ENCODE measurements at regions not wholly inside any gene's neighbourhood (a gene's known extent, or its start where the extent isn't known, plus 50 kb on each side); places are given as distances from the start of the nearest gene placed in this dataset.

DNA sequence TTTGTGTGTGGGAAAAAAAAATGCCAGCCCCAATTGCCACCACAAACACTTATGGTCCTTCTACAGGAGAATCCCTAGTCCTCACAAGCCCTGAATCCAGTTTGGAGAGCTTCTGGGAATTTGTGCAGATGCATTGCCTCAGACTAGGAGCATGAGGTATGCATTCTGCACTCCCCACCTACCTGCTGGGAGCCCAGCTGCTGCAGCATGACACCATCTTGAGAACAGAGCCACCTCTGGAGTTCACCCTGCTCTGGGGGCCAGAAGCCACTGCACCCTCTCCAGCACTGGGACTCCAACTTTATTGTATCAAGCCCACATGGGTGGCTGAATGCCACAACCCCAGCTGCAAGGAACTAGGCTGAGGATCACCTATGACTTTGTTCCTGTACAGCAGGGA lies 568.5 kb upstream of the ID4 start:
- TF ChIP-seq, protein P1, sequence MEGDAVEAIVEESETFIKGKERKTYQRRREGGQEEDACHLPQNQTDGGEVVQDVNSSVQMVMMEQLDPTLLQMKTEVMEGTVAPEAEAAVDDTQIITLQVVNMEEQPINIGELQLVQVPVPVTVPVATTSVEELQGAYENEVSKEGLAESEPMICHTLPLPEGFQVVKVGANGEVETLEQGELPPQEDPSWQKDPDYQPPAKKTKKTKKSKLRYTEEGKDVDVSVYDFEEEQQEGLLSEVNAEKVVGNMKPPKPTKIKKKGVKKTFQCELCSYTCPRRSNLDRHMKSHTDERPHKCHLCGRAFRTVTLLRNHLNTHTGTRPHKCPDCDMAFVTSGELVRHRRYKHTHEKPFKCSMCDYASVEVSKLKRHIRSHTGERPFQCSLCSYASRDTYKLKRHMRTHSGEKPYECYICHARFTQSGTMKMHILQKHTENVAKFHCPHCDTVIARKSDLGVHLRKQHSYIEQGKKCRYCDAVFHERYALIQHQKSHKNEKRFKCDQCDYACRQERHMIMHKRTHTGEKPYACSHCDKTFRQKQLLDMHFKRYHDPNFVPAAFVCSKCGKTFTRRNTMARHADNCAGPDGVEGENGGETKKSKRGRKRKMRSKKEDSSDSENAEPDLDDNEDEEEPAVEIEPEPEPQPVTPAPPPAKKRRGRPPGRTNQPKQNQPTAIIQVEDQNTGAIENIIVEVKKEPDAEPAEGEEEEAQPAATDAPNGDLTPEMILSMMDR (IDR thresholded peaks at IDR 0.05; ENCODE audit: insufficient read depth, low read length, poor library complexity, severe bottlenecking): no peak
- no peak for TF ChIP-seq EZH2phosphoT487 (conservative IDR thresholded peaks at IDR 0.05; ENCODE audit: low read length)
